AG09309 (cell line): ENCODE measurements at regions not wholly inside any gene's neighbourhood (a gene's known extent, or its start where the extent isn't known, plus 50 kb on each side); places are given as distances from the start of the nearest gene placed in this dataset.

ENCODE experiments used
- DNase-seq: peaks from one replicate; pipeline ENCODE4 v3.0.0-alpha.2; 2010; ENCODE audit warnings: low read depth
- H3K4me3 ChIP-seq: 2 replicates; pipeline ENCODE4 v1.5.1; 2011; ENCODE audit warnings: mild to moderate bottlenecking, low read depth, low read length, moderate library complexity; ENCODE audit not compliant: control insufficient read depth
- TF ChIP-seq, protein P1 (sequence below): IDR thresholded peaks from 2 replicates; pipeline ENCODE4 v1.5.1; 2011; ENCODE audit warnings: mild to moderate bottlenecking, low read depth, low read length, inconsistent platforms; ENCODE audit not compliant: insufficient read depth, control insufficient read depth; ENCODE audit errors: missing control alignments

DNA sequence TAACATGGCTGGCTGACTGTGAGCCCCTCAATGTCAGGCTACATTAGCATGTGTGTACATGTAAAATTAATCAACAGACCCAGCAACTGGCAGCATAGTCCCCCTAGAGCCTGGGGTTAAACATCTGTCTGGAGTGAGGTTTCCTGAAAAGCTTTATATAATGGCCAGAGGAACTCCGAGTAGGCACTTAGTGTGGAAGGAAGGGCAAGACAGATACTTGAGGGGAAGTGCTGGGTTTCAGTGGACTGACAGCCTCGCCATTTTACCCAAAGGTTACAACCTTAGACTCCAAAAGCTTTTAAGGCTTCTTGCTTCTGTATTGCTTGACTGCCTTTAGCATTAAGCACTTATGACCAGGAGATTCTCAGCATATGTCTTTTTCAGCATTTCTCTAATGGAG, 430.8 kb downstream of the FLRT2 start:
- no peak overlapping the region for H3K4me3 ChIP-seq
- TF ChIP-seq, protein P1, sequence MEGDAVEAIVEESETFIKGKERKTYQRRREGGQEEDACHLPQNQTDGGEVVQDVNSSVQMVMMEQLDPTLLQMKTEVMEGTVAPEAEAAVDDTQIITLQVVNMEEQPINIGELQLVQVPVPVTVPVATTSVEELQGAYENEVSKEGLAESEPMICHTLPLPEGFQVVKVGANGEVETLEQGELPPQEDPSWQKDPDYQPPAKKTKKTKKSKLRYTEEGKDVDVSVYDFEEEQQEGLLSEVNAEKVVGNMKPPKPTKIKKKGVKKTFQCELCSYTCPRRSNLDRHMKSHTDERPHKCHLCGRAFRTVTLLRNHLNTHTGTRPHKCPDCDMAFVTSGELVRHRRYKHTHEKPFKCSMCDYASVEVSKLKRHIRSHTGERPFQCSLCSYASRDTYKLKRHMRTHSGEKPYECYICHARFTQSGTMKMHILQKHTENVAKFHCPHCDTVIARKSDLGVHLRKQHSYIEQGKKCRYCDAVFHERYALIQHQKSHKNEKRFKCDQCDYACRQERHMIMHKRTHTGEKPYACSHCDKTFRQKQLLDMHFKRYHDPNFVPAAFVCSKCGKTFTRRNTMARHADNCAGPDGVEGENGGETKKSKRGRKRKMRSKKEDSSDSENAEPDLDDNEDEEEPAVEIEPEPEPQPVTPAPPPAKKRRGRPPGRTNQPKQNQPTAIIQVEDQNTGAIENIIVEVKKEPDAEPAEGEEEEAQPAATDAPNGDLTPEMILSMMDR: no peak

DNA sequence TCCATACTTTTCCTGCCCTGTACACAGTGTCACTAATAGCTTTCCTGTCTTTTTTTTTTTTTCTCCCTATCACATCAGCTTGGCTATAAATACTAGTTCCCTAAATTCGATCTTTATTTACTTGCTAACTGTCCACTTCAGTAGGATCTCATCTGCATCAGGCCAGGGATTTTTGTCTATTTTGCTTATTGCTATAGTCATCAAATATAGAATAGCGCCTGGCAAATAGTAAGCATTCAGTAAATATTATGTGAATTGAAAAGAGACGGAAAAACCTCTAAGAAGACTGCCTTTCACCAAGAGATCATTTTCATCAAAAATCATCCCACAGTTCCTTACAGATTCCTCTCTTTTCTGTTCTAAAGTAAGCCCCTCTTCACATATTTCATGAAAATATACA, 429.1 kb downstream of the FLRT2 start:
- TF ChIP-seq, protein P1: no peak
- no peak for DNase-seq
- no peak overlapping the region for H3K4me3 ChIP-seq

More for the DNA sequence above, 430.8 kb downstream of the FLRT2 start:
- DNase-seq: no peak

DNA sequence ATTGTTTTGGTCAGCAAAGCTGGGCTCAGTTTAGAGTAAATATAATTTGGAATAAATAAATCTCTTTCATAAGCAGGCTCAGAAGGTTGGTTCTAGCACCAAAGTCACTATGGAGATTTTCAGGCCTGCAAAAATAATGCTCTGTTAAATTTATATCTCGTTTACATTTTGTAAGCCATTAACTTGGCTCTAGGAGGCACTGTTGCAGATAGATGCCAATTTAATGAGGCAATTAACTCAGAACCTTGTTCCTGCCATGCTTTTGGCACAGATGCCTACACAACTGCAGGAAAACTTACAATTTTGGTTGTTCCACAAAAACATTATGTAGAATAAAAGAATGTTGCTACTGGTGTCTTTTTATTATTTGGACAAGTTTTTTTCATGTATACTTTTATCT, 428.1 kb downstream of the FLRT2 start:
- DNase-seq: no peak
- TF ChIP-seq, protein P1: no peak
- no peak overlapping the region for H3K4me3 ChIP-seq

DNA sequence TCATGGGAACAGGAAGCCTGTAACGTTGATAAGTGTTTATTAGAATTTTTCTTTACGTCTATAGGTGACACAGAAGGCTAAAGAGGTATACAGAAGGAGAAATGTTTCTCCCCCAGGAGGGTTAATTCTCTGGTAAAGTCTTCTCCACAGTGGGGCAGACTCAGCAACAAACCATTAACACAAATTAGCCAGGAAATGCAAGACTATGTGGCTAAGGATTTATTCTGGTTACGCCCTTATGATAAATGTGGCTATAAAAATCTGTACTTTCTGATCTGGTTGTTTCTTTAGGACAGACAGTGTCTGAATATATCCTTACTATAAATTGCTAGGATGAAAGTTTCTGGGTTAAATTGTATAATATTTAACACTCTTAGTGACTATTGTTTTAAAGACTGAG, 423.3 kb downstream of the FLRT2 start:
- H3K4me3 ChIP-seq: no peak overlapping the region
- DNase-seq: no peak
- TF ChIP-seq, protein P1: no peak

DNA sequence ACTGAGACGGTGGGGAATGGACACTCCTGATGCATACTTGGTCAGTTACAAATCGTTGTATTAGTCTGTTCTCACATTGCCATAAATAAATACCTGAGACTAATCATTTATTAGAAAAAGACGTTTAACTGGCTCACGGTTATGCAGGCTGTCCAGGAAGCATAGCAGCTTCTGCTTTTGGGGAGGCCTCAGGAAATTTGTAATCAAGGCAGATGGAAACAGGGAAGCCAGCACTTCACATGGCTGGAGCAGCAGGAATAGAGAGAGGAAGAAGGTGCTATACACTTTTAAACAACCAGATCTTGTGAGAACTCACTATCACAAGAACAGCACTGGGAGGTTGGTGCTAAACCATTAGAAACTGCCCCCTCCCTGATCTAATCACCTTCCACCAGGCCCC, 418.2 kb downstream of the FLRT2 start:
- TF ChIP-seq, protein P1: no peak
- DNase-seq: no peak
- no peak overlapping the region for H3K4me3 ChIP-seq

DNA sequence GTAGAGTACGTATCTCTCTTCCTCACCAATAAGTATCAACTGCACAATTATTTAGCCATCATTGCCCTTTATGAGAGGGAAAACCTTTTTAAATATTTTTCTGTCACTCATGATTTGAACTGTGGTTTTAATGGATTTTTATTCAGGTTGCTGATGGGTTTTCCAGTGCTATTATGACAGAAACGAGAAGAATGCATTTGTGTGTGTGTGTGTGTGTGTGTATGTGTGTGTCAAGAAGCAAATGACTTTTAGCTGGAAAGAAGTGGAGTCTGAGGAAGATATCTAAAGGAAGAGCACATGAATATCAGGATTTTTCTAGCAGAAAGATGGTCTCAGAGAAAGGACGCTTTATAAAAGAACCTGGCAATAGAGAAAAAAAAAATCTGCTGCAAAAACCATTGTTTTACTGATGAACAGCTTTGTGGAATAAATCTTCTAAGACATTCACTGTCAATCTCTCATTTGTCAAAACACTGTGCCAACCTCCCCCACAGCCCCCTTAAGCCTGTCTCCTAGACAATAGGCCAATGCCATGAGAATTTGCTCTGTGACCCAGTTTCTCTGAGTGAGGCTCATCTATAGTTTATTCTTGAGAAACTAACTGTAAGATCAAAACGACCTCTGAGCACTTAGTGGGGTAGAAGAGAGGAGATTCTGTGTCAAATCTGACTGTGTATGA, 417.7 kb downstream of the FLRT2 start:
- TF ChIP-seq, protein P1: no peak
- H3K4me3 ChIP-seq: no peak overlapping the region
- no peak for DNase-seq
